ENCODE measurements at regions not wholly inside any gene's neighbourhood (a gene's known extent, or its start where the extent isn't known, plus 50 kb on each side); places are given as distances from the start of the nearest gene placed in this dataset.

DNA sequence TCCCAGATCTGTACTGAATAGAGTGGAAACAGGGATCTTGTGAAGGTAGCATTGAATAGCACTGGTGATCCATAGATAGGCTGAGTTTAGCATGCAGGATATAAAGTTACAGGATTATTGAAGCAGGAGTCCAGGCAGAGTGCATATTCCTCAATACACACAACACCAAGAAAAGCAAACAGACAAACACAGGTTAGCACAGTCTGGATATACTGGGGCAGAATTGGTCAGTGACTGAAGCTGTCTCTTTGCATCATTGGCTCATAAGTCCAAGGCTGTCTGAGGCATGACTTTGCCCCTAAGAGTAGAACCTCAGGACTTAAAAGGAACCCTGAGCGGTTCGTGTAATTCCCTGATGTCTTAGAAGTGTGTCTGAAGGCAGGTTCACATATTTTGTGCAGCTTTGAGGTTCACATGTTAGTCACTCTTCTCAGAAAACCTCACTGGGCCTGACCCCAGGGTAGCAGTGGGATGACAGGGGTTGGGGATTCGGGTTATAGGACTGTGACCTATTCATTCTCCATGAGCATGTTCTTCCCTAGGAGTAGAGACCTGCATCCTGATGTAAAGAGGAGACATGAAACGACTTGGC, 134.6 kb downstream of the AASDH start:
- Histone ChIP-seq H3K27ac (ENCODE audit: low read depth in 2 of 2, low read length in 1 of 2) (no peak overlapping the region; a peak in 1 of 4 replicates), H3K27me3 (ENCODE audit: insufficient read depth) (no peaks in the 10 kb centered on the region), H4K20me1 (ENCODE audit: insufficient read depth) (no peaks in the 10 kb centered on the region), H3K4me1 (ENCODE audit: control insufficient read depth in 1 of 2, insufficient read depth in 2 of 2, low read depth in 1 of 2, low read length in 1 of 2) (peaks cover 0 to 9% of the 10 kb centered on the region in 2 experiments; a peak in 2 of 4 replicates), H3K9ac (no peak overlapping the region), H3K9me3 (no peaks in the 10 kb centered on the region), H3K79me2 (ENCODE audit: insufficient read depth) (no peaks in the 10 kb centered on the region), H3K4me2 (no peak overlapping the region), H3K4me3 (ENCODE audit: low read depth in 2 of 2, low read length in 1 of 2) (no peak overlapping the region), H3K36me3 (replicated peaks in 1 of 2; ENCODE audit: control insufficient read depth in 1 of 2, insufficient read depth in 2 of 2, low read length in 1 of 2) (no peaks in the 10 kb centered on the region), H2AFZ (ENCODE audit: low read depth) (no peak overlapping the region), H3K9me2 (no peaks in the 10 kb centered on the region), H3F3A (replicated peaks; ENCODE audit: insufficient read depth) (no peaks in the 10 kb centered on the region)
- ChIA-PET POLR2A (no interaction called here), CTCF (no interaction called here)
- DNase-seq, result no peak
- 73% methylated on average over 4 of the region's 4 CpGs for WGBS (ENCODE audit: low lambda C conversion rate)
- TF ChIP-seq GATA2 (CRISPR knock-in tag; IDR thresholded peaks at IDR 0.05), result no peak
- no peak for TF ChIP-seq MXI1 (IDR thresholded peaks at IDR 0.05; ENCODE audit: low read depth, low read length)
- TF ChIP-seq, protein P1, sequence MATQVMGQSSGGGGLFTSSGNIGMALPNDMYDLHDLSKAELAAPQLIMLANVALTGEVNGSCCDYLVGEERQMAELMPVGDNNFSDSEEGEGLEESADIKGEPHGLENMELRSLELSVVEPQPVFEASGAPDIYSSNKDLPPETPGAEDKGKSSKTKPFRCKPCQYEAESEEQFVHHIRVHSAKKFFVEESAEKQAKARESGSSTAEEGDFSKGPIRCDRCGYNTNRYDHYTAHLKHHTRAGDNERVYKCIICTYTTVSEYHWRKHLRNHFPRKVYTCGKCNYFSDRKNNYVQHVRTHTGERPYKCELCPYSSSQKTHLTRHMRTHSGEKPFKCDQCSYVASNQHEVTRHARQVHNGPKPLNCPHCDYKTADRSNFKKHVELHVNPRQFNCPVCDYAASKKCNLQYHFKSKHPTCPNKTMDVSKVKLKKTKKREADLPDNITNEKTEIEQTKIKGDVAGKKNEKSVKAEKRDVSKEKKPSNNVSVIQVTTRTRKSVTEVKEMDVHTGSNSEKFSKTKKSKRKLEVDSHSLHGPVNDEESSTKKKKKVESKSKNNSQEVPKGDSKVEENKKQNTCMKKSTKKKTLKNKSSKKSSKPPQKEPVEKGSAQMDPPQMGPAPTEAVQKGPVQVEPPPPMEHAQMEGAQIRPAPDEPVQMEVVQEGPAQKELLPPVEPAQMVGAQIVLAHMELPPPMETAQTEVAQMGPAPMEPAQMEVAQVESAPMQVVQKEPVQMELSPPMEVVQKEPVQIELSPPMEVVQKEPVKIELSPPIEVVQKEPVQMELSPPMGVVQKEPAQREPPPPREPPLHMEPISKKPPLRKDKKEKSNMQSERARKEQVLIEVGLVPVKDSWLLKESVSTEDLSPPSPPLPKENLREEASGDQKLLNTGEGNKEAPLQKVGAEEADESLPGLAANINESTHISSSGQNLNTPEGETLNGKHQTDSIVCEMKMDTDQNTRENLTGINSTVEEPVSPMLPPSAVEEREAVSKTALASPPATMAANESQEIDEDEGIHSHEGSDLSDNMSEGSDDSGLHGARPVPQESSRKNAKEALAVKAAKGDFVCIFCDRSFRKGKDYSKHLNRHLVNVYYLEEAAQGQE (IDR thresholded peaks at IDR 0.05; ENCODE audit: low read depth, low read length), result no peak
- no peak for TF ChIP-seq EP300 (IDR thresholded peaks at IDR 0.05; ENCODE audit: borderline replicate concordance in 1 of 2, low read depth in 1 of 2, low read length in 1 of 2)
- no peak for TF ChIP-seq ELF1 (IDR thresholded peaks at IDR 0.05)
- TF ChIP-seq RAD21 (IDR thresholded peaks at IDR 0.05; ENCODE audit: low read length), result no peak
- TF ChIP-seq, protein P2, sequence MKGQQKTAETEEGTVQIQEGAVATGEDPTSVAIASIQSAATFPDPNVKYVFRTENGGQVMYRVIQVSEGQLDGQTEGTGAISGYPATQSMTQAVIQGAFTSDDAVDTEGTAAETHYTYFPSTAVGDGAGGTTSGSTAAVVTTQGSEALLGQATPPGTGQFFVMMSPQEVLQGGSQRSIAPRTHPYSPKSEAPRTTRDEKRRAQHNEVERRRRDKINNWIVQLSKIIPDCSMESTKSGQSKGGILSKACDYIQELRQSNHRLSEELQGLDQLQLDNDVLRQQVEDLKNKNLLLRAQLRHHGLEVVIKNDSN (IDR thresholded peaks at IDR 0.05; ENCODE audit: borderline replicate concordance, low read depth), result no peak

DNA sequence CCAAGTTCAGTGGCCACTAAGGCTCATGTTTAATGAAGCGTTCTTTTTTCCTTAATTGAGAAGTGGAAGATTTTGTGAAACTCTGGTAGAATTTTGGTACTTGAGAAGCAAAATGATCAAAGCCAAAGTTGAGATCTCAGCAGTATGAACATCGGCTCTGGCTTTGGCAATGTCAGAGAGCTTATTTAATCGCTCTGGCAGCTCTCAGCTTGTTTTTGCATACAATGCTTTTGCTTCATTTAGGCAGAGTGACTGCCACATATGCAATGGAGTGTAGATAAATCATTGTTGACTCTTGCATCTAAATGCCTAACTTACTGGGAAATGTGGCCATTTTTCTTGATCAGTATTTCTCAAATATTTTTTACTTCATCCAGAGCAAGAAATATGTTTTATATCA, 135.7 kb downstream of the AASDH start:
- H3K9me2 ChIP-seq, result no peaks in the 10 kb centered on the region
- H3K27ac ChIP-seq (ENCODE audit: low read depth in 2 of 2, low read length in 1 of 2), result no peak overlapping the region
- H4K20me1 ChIP-seq (ENCODE audit: insufficient read depth), result no peaks in the 10 kb centered on the region
- TF ChIP-seq, protein P1 (IDR thresholded peaks at IDR 0.05; ENCODE audit: low read depth, low read length), result no peak
- TF ChIP-seq NFIC (IDR thresholded peaks at IDR 0.05; ENCODE audit: borderline replicate concordance), result no peak
- TF ChIP-seq SMC3 (IDR thresholded peaks at IDR 0.05; ENCODE audit: low read depth, low read length), result no peak
- no peak for TF ChIP-seq NRF1 (IDR thresholded peaks at IDR 0.05; ENCODE audit: low read depth, low read length)
- no peak for TF ChIP-seq RAD21 (IDR thresholded peaks at IDR 0.05; ENCODE audit: low read length)
- no peak for TF ChIP-seq FOXJ3 (CRISPR knock-in tag; IDR thresholded peaks at IDR 0.05)
- TF ChIP-seq, protein P3, sequence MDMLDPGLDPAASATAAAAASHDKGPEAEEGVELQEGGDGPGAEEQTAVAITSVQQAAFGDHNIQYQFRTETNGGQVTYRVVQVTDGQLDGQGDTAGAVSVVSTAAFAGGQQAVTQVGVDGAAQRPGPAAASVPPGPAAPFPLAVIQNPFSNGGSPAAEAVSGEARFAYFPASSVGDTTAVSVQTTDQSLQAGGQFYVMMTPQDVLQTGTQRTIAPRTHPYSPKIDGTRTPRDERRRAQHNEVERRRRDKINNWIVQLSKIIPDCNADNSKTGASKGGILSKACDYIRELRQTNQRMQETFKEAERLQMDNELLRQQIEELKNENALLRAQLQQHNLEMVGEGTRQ (IDR thresholded peaks at IDR 0.05; ENCODE audit: borderline replicate concordance, low read depth, low read length), result no peak
- TF ChIP-seq MEF2A (IDR thresholded peaks at IDR 0.05; ENCODE audit: borderline replicate concordance, low read depth), result no peak
- TF ChIP-seq FOXM1 (IDR thresholded peaks at IDR 0.05; ENCODE audit: low read depth), result no peak
- TF ChIP-seq MXI1 (IDR thresholded peaks at IDR 0.05; ENCODE audit: low read depth, low read length), result no peak
- TF ChIP-seq, protein P4, sequence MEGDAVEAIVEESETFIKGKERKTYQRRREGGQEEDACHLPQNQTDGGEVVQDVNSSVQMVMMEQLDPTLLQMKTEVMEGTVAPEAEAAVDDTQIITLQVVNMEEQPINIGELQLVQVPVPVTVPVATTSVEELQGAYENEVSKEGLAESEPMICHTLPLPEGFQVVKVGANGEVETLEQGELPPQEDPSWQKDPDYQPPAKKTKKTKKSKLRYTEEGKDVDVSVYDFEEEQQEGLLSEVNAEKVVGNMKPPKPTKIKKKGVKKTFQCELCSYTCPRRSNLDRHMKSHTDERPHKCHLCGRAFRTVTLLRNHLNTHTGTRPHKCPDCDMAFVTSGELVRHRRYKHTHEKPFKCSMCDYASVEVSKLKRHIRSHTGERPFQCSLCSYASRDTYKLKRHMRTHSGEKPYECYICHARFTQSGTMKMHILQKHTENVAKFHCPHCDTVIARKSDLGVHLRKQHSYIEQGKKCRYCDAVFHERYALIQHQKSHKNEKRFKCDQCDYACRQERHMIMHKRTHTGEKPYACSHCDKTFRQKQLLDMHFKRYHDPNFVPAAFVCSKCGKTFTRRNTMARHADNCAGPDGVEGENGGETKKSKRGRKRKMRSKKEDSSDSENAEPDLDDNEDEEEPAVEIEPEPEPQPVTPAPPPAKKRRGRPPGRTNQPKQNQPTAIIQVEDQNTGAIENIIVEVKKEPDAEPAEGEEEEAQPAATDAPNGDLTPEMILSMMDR (IDR thresholded peaks at IDR 0.05), result no peak
- no peak for TF ChIP-seq CHD2 (IDR thresholded peaks at IDR 0.05; ENCODE audit: low read length, partially characterized antibody)
- no peak for TF ChIP-seq YY1 (IDR thresholded peaks at IDR 0.05; ENCODE audit: low read depth)
- ChIA-PET CTCF (no interaction called here), POLR2A (no interaction called here)
- H3K9me3 ChIP-seq, result no peaks in the 10 kb centered on the region
- H3K36me3 ChIP-seq (replicated peaks in 1 of 2; ENCODE audit: control insufficient read depth in 1 of 2, insufficient read depth in 2 of 2, low read length in 1 of 2), result no peaks in the 10 kb centered on the region
- H3K4me2 ChIP-seq, result no peak overlapping the region
- no peaks in the 10 kb centered on the region for H3F3A ChIP-seq (replicated peaks; ENCODE audit: insufficient read depth)
- no peak overlapping the region for H3K4me3 ChIP-seq (ENCODE audit: low read depth in 2 of 2, low read length in 1 of 2)
- H3K27me3 ChIP-seq (ENCODE audit: insufficient read depth), result no peaks in the 10 kb centered on the region
- H3K4me1 ChIP-seq (ENCODE audit: control insufficient read depth in 1 of 2, insufficient read depth in 2 of 2, low read depth in 1 of 2, low read length in 1 of 2), result peaks cover 0 to 9% of the 10 kb centered on the region in 2 experiments; a peak in 2 of 4 replicates
- no peaks in the 10 kb centered on the region for H3K79me2 ChIP-seq (ENCODE audit: insufficient read depth)
- 87% methylated on average over 3 of the region's 3 CpGs for WGBS (ENCODE audit: low lambda C conversion rate)
- no peak for DNase-seq
- H2AFZ ChIP-seq (ENCODE audit: low read depth), result no peak overlapping the region
- H3K9ac ChIP-seq, result no peak overlapping the region
